NCI-H2196 (cell line): ENCODE measurements at regions not wholly inside any gene's neighbourhood (a gene's known extent, or its start where the extent isn't known, plus 50 kb on each side); places are given as distances from the start of the nearest gene placed in this dataset.

Source experiments
- DNase-seq: peaks from one replicate; lab custom pipeline; 2025; ENCODE audit not compliant: unreplicated experiment; lab: John Stamatoyannopoulos, UW

DNA sequence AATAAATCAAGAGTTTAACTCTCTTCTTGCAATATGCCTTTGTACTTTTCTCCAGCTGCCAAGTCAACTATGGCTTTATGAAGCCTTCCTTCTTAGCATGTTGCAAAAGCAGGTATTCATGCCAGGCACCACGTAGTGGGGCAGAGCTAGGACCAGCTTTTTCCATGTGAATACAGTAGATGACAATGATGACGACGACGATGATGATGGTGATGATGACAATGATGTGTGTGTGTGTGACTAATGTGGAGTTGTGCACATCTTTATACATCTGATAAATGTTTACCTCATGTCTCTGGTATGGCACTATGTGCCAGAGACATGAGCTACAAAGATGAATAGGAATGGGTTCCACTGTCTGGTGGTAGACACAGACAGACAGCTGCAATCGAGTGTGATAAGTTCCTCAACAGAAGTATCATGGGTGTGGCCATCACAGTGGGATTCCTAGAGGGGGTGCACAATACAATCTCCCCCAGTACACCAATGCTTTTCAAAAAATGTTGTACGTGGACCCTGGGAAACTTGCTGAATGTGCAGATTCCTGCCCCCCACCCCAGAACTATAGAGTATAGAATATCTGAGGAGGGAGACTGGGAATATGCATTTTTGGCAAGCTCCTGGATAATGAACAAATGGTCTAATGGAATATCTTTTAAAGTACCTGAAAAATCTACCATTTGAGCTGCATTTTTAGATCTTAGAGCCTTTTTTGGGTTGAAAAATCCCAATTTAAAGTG, 183.4 kb downstream of the ABCC12 start:
- no peak for DNase-seq

DNA sequence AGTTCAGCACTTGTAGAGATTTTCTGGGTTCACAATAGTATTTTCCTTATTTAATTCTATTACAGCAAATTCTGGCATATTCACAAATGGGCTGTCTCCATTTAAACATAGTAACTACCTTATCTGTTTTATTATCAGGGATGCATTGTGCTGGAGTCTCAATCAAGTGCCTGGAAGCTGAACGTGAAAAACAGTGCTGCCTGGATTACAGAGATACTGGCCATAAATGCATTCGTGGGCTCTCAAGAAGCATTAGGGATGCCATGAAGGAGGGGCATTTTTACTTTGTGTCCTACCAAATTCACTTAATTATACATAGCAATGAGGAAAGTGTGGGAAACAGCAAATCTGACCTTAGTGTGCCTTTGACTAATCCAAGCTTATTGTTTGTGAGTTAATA, 184.6 kb downstream of the ABCC12 start:
- no peak for DNase-seq

DNA sequence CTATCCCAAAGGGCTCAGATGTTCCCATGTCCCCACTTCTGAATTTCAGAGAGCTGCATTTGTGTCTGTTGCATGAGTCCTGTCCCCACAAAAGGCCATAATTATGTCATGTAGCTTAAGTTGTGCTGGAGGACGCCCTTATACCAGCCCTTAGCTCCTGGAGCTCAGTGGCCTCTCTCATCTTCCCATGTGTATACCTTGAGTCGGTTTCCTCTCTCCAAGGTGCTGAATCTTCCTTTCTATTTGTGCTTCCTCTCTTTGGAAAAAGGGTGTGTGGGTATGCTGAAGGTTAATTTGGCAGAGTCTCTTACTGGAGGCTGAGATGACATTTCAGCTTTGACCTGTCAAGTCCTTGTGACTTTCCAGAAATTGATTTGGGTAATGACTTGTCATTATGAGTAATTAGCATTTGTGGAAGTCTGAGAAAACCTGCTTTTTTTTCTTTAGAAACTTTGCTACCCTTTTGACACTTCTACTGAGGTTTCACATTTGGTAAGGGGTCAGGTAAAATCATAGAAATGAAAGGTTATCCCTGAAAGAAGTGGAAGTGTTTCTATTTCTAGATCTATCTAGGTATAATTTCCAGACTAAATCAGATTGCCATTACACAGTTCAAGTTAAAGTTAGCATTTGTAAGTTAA, 185.4 kb downstream of the ABCC12 start:
- DNase-seq: no peak

DNA sequence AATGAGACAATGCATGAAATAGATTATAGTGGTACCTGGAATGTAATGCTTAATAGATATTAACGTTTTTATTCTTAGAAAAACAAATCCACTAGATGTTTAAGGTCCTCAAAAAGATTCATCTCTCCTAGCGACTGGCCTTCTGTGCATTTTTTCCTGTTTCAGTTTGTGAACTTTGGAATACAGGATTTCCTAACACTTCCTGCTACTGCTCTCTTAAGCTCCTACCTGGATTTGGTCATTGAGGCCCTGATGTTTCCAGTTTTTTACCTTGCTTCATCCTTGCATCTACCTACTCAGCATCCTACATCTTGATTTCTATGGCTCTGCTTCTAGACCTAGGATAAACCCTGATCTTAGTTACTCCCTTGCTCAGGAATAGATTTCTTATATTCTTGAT, 188.4 kb downstream of the ABCC12 start:
- no peak for DNase-seq

DNA sequence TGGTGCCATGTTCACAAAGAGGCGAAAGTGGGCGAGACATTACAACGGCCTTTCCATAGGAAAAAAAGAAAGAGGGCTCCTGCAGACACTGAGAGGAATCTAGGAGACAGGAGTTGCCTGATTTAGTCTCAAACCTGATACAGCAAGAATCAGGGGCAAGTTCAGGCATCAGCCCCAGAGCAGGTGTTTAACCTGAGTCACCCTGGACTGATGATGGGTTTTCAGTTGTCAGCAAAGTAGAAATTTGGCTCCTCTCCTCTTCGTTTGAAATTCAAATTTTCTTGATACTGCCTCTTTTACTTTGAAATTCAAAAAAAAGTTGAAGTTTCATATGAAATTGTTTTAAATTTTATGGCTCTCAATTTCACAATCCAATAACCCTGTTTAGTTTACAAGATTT, 189.5 kb downstream of the ABCC12 start:
- DNase-seq: no peak

DNA sequence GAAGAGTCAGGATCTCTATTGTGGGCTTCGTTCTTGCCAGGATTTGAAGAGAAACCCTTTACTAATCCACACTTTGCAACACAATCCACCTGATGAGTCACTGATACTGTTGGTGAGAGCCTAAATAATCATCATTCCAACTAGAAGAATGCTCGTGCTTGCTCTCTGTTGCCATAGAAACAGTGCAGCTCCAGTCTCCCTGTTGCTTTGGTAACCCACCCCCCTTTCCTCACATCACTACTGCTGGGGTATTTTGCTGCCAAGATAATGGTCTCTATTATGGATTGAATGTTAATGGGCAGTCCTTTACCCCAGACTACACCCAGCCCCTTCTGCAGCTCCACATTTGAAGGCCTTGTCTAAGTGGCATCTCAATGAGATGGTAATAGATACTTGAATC, 190.4 kb downstream of the ABCC12 start:
- DNase-seq: no peak

DNA sequence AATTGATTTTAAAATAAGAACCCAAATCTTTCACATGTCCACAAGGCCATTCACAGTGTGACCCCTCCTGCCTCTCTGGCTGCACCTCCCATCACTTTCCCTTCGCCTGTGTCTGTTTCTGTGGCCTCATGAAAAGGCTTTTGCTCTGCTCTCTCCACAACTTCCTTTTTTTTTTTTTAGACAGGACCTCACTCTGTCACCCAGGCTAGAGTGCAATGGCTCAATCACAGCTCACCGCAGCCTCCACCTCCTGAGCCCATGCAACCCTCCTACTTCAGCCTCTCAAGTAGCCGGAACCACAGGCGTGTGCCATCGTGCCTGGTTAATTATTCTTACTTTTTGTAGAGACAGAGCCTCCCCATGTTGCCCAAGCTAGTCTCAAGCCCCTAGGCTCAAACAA, 197.1 kb downstream of the ABCC12 start:
- no peak for DNase-seq

DNA sequence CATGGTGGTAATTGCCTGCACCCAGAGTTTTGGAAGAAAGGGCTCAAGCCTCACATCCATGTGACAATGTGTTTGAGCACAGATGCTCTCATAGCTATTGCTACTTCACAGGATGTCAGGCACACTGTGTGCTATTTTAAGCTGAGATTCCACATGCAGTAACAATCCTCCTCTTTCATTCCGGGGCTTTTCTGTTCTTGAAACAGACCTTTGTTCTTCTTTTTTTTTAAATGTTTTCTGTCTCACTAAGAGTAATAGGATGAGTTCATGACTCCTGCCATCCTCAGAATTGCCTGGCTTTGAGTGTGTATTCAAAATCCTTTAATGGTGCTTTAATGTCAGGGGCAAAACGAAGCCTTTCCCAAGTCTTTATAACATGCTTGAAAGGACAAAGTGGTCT, 198.9 kb downstream of the ABCC12 start:
- DNase-seq: no peak

DNA sequence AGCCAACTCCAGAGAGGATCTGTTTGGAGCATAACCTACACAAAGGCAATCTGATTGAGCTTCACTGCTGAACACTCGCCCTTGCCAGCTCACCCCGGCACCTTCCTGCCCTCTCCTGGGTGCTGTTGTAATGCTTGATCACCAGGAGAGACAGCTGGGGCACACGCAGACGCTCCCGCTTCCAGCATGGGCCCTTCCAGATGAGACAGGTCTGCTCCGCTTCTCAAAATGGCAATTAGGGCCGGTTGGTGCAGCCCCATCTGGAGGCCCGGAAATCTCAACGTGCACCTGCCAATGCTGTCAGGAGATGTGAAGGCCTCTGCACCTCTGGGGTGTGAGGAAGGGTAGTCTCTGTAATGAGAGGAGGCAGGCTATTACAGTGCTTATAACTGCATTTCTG, 206.1 kb downstream of the ABCC12 start:
- DNase-seq: no peak

DNA sequence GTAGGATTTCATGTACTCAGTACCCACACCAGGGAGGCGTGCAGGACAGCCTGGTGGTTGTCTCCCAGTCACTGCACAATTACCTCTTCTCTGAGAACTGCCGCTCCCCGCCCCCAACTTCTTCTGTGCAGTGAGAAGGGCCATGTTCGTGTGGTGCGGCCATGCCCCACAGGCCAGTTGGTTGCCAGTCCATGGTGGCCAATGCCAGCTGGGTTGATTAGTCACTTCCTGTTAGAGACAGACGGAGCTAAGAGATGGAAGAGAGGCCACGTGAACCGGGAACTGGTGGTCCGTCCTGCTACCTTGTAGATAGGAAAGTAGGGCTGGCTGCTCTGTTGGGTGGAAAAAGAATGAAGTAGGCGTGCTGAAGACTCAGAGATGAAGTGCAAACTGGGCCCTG, 206.5 kb downstream of the ABCC12 start:
- DNase-seq: no peak

DNA sequence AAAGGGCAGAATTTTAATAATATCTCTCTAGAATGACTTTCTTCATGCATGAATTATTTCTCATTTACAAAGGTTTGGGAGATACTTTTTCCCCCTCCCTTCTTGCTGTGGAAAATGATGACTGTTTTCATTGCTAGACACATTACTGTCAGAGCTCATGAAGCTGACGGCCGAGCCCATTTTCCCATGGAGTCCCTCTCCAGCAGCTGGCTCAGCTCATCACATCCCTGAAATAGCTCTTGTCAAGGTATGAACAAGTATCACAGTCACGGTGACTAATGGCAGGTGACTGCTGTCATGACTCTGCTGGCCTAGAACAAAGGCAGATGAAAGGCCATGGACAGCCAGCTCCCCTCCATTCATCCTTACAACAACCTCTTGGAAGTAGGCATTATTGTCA, 208.1 kb downstream of the ABCC12 start:
- no peak for DNase-seq

DNA sequence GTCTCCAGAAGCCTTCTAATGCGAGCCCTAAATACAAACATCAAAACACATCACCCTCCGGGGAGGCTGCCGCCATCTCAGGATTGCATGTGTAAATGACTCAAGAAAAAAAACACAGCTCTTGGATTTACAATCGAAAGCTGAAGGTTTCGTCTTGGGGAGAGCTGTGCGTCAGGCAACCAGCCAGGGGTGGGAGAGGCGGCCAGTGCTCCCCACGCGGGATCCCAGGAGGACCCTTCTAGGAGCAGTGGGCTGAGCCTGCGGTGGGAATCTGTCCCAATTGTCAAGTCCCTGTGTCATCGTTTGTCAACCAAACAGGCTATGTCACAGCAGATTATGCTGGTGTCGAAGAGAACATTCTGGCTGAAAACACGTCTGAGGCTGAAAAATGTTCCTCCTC, 209.7 kb downstream of the ABCC12 start:
- DNase-seq: no peak

DNA sequence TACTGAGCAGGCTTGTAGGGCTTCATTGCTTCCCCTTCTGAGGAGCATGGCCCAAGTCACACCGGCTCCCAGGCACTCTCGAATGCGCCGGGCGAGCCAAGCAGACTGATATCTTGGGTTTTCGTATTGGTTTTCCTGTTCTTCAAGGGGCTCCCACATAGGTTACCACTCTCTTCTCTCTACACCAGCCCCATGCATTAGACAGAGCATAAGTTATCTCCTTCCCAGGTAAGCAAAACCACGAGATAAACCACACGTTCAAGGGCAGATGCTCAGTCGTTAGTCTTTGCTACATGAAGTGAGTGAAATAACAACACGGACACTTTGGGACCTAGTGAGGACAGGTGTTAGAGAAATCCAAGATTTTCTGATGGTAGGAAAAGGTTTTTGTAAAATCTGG, 211.2 kb downstream of the ABCC12 start:
- no peak for DNase-seq

DNA sequence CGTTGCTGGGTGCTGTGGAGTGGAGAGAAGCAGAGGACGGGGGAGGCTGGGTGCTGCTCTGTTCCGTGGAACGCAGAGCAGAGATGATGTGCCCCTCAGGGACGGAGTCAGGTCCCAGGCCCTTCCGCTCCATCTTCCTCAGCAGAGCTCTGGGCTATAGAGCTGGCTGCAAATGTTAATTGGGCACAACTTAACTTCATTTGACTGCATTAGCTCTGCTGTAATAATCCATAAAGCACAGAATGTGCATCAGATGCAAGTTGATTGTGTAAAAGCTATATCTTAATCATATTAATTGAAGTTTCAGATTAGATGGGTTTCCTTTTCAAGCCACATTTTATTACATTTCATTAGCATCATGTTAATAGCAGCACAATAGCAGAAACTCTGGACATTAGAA, 212.6 kb downstream of the ABCC12 start:
- no peak for DNase-seq

DNA sequence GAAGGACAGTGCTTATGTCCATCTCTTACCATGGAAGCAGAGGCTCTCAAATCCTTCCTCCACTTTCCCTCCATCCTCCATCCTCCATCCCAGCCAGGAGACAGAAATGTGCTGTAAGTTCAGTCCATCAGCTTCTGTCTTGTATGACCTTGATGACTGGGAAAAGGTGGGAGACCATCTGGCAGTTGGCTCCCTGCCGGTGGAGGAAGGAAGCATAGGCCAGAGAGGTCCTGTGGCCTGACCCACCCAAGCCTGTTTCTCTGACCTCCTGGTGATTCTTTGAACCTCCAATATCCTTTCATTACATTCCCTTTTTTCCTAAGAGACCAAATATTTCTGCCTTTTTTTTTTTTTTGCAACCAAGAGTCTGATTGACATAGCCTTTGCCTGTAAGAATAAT, 215.3 kb downstream of the ABCC12 start:
- no peak for DNase-seq

DNA sequence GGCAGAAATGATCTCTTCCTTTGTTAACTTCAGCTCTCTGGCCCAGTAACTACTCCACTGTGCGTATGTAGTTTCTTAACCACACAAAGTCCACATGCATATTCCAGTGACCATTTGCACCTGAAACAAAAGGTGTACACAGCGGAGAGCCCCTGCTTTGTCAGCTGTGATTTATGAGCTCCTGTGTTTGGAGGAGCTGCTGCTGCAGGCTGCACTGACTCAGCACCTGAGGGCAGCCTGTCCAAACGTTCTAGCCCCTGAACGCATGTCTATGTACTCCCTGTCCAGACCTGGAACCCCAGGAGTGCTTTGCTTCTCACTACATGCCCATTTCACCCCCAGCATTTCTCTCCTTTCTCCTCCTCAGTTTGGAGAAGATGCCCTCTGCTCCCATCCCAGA, 216.1 kb downstream of the ABCC12 start:
- DNase-seq: no peak

DNA sequence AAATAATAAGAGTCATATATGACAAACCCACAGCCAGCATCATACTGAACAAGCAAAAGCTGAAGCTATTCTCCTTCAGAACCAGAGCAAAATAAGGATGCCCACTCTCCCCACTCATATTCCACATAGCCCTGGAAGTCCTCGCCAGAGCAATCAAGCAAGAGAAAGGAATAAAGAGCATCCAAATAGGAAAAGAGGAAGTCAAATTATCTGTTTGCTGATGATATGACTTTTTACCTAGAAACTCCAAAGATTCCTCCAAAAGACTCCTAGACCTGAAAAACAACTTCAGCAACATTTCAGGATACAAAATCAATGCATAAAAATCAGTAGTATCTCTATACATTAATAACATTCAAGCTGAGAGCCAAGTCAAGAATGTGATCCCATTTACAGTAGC, 217.5 kb downstream of the ABCC12 start:
- no peak for DNase-seq

DNA sequence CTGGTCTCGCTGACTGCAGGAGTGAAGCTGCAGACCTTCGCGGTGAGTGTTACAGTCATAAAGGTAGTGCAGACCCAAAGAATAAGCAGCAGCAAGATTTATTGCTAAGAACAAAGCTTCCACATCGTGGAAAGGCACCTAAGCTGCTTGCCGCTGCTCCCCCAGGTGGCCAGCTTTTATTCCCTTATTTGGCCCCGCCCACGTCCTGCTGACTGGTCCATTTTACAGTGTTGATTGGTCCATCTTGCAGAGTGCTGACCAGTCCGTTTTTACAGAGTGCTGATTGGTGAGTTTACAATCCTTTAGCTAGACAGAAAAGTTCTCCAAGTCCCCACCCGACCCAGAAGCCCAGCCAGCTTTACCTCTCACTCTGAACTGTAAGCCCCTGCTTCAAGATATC, 227.8 kb downstream of the ABCC12 start:
- no peak for DNase-seq

DNA sequence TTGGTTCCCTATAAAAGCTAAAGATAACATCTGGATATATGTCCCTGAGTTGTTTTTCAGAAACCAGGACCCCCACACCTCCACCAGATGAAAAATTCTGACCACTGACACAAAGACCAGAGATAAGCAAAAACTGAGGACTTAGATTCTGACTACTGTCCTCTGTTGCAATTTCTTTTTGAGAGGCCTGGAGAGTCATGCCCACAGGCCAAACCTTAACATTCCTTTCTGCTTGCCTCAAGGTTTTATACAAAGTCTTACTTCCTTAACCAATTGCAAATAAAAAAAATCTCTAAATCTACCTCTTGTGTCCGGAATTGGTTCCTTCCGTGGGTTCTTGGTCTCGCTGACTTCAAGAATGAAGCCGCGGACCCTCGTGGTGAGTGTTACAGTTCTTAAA, 228.5 kb downstream of the ABCC12 start:
- DNase-seq: no peak

DNA sequence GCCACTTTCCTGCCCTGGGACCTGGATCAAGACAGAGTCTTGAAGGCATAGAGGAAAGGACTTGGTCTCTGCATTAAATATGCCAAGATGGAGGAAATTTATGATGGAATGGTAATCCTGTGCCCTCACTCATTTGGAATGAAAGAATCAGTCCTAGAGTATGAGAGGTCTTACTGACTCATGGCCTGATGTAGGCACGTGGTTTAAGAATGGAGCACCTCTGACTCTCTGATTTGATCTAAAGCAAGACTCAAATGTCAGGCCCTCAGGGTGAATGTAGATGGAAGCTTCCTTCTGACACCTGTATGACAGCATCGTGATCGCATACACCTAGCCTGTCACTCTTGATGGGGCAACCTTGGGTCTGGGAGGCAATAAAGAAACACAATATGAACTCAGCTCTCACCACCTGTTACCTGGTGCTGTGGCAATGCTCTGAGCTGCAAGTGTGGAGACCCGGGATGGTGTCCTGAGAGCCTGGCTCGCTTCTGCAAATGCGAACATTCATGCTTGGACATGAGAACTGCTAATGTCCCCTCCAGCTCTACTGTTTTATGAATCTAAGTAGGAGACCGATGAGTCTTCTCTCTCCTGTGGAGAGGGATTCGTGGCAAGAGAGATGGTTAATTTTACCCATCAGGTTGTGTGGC, 229.9 kb downstream of the ABCC12 start:
- no peak for DNase-seq

DNA sequence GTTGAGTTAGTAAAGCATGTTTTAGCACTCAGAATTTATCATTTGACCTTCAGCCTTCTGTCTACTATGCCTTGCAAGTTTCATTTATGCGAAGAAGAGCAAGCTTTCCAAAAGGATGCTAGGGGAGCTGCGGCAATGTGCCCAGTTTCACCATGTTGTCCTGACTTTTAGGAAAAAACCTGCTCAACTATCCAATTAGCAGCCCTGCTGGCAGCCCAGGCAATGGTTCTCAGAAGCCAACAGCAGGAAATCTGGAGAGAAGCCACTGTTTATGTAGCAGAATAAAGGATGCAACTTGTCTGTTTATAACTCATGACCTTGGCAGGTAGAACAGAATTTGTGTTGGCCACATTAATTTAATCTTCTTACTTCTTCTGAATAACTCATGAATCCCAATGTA, 230.8 kb downstream of the ABCC12 start:
- DNase-seq: no peak

DNA sequence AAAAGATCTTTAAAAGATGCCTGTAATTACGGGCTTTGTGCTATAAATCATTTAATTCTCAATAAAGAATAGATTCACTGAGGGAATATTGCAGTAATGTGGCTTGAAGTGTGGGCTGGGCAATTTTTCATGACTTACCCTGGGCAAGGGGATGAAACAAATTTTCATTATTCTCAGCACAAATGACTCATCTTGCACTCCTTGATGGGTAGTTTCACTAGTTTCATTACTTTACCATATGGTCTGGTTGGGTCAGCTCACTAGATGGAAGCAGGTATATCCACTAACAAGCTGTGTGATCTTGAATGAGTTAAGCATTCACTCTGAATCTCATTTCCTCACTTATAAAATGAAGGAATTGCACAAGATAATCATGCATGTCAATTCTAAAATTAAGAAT, 234.3 kb downstream of the ABCC12 start:
- DNase-seq: no peak

DNA sequence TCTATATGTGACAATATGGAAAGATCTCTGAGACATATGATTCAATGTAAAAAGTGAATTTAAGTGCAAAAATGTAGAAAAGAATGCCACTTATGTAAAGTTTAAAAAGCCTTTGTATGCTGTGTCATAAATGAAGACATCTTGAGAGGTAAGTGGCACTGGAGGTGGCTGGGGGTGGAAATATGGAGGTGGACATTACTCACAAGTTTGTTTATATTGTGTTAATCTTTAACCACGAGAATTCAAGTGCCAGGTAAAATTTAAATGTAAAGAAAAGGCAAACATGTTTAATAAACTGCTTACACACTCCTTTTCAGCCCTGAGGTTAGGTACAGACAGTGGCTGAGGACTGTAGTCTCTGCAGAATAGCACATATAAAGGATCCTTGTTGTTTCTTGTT, 235.1 kb downstream of the ABCC12 start:
- no peak for DNase-seq
